Stromal cell of bone marrow (primary cell): ENCODE measurements at regions not wholly inside any gene's neighbourhood (a gene's known extent, or its start where the extent isn't known, plus 50 kb on each side); places are given as distances from the start of the nearest gene placed in this dataset.

Experiments used
- DNase-seq: peaks from one replicate; pipeline ENCODE4 v3.0.0-alpha.2; 2012; ENCODE audit warnings: low read depth

- no peak for DNase-seq
Measured at GRCh38 chr12:45627407-45628069, 102.0 kb upstream of the ARID2 start.

GRCh38 chr12:45629292-45629691 lies 100.2 kb upstream of the ARID2 start:
- no peak for DNase-seq

- no peak for DNase-seq
Measured at GRCh38 chr12:45633733-45634132, 95.8 kb upstream of the ARID2 start.

- DNase-seq: no peak
Measured at GRCh38 chr12:45634273-45634917, 95.1 kb upstream of the ARID2 start.

- DNase-seq: no peak
Measured at GRCh38 chr12:45637242-45637641, 92.3 kb upstream of the ARID2 start.

GRCh38 chr12:45637706-45638105 lies 91.8 kb upstream of the ARID2 start:
- no peak for DNase-seq

GRCh38 chr12:45638386-45638785 lies 91.1 kb upstream of the ARID2 start:
- no peak for DNase-seq

- no peak for DNase-seq
Measured at GRCh38 chr12:45644541-45644940, 85.0 kb upstream of the ARID2 start.

GRCh38 chr12:45646851-45647581 lies 82.5 kb upstream of the ARID2 start:
- DNase-seq: no peak

- no peak for DNase-seq
Measured at GRCh38 chr12:45648070-45648469, 81.4 kb upstream of the ARID2 start.

GRCh38 chr12:45651029-45651428 lies 78.5 kb upstream of the ARID2 start:
- DNase-seq: no peak

- DNase-seq: no peak
Measured at GRCh38 chr12:45654002-45654665, 75.4 kb upstream of the ARID2 start.

GRCh38 chr12:45655186-45655585 lies 74.3 kb upstream of the ARID2 start:
- DNase-seq: no peak

- DNase-seq: no peak
Measured at GRCh38 chr12:45655743-45656142, 73.8 kb upstream of the ARID2 start.

GRCh38 chr12:45658020-45658419 lies 71.5 kb upstream of the ARID2 start:
- DNase-seq: no peak

GRCh38 chr12:45660330-45660729 lies 69.2 kb upstream of the ARID2 start:
- DNase-seq: no peak

GRCh38 chr12:45663455-45663854 lies 66.1 kb upstream of the ARID2 start:
- no peak for DNase-seq

- DNase-seq: no peak
Measured at GRCh38 chr12:45665941-45666340, 63.6 kb upstream of the ARID2 start.

- DNase-seq: no peak
Measured at GRCh38 chr12:45666396-45666795, 63.1 kb upstream of the ARID2 start.

GRCh38 chr12:45666816-45667215 lies 62.7 kb upstream of the ARID2 start:
- peak; percentile 23 for DNase-seq

GRCh38 chr12:45667761-45668160 lies 61.7 kb upstream of the ARID2 start:
- DNase-seq: no peak

- DNase-seq: no peak
Measured at GRCh38 chr12:45668641-45669040, 60.9 kb upstream of the ARID2 start.

- DNase-seq: no peak
Measured at GRCh38 chr12:45669093-45669492, 60.4 kb upstream of the ARID2 start.
